Ovary (tissue), 3 donors: ENCODE measurements at regions not wholly inside any gene's neighbourhood (a gene's known extent, or its start where the extent isn't known, plus 50 kb on each side); places are given as distances from the start of the nearest gene placed in this dataset.

Experiments used
- CTCF ChIP-seq, 3 donors: fragments of 450-650 bp in 2 of 3; fragments of 200-600 bp in 1 of 3; IDR thresholded peaks; one replicate each; pipeline versions ENCODE4 v1.5.1 to v1.8.0; 2016 to 2022; ENCODE audit warnings: antibody characterized with exemption in 3 of 3, mild to moderate bottlenecking in 1 of 3
- EP300 ChIP-seq: sonication (generic); formaldehyde crosslinking; IDR thresholded peaks from one replicate; pipeline ENCODE4 v1.6.1; 2017; ENCODE audit warnings: antibody characterized with exemption
- POLR2A ChIP-seq: fragments of 450-650 bp; IDR thresholded peaks from one replicate; pipeline ENCODE4 v1.6.1; 2017; ENCODE audit warnings: antibody characterized with exemption, mild to moderate bottlenecking, moderate library complexity
- donor health status: DM: no; HTN: no; CAD: no.

GRCh38 chr12:85609778-85610177, 226.4 kb downstream of the RASSF9 start:
- TF ChIP-seq CTCF (IDR thresholded peaks at IDR 0.05) (no peak), POLR2A (no peak), EP300 (no peak)
